Prostate gland (tissue), 2 donors: ENCODE measurements at regions not wholly inside any gene's neighbourhood (a gene's known extent, or its start where the extent isn't known, plus 50 kb on each side); places are given as distances from the start of the nearest gene placed in this dataset.
"Not testable (repeated sequence)": the region's sequence is repeated elsewhere in the genome, so short reads cannot be mapped to it uniquely, and the experiment has no call there.

Experiments used
- POLR2A ChIP-seq: fragments of 450-650 bp; IDR thresholded peaks from one replicate; pipeline ENCODE4 v1.6.1; 2016; ENCODE audit warnings: antibody characterized with exemption, mild to moderate bottlenecking
- TF ChIP-seq, protein P1 (sequence below), 4 experiments: fragments of 200-600 bp in 2 of 4; fragments of 450-650 bp in 2 of 4; sonication (generic) in 2 of 4; IDR thresholded peaks; 1 replicate in 3 of 4; 2 replicates in 1 of 4; pipeline ENCODE4 v1.5.1; 2016 to 2019; ENCODE audit warnings: antibody characterized with exemption in 4 of 4, mild to moderate bottlenecking in 2 of 4, moderate library complexity in 2 of 4

DNA sequence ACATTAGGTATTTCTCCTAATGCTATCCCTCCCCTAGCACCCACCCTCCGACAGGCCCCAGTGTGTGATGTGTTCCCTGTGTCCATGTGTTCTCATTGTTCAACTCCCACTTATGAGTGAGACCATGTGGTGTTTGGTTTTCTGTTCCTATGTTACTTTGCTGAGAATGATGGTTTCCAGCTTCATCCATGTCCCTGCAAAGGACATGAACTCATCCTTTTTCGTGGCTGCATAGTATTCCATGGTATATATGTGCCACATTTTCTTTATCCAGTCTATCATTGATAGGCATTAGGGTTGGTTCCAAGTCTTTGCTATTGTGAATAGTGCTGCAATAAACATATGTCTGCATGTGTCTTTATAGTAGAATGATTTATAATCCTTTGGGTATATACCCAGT, 867.5 kb downstream of the TRHDE start:
- not testable (repeated sequence) for TF ChIP-seq POLR2A
- TF ChIP-seq, protein P1, sequence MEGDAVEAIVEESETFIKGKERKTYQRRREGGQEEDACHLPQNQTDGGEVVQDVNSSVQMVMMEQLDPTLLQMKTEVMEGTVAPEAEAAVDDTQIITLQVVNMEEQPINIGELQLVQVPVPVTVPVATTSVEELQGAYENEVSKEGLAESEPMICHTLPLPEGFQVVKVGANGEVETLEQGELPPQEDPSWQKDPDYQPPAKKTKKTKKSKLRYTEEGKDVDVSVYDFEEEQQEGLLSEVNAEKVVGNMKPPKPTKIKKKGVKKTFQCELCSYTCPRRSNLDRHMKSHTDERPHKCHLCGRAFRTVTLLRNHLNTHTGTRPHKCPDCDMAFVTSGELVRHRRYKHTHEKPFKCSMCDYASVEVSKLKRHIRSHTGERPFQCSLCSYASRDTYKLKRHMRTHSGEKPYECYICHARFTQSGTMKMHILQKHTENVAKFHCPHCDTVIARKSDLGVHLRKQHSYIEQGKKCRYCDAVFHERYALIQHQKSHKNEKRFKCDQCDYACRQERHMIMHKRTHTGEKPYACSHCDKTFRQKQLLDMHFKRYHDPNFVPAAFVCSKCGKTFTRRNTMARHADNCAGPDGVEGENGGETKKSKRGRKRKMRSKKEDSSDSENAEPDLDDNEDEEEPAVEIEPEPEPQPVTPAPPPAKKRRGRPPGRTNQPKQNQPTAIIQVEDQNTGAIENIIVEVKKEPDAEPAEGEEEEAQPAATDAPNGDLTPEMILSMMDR (IDR thresholded peaks at IDR 0.05) = not testable (repeated sequence)
